ENCODE measurements at regions not wholly inside any gene's neighbourhood (a gene's known extent, or its start where the extent isn't known, plus 50 kb on each side); places are given as distances from the start of the nearest gene placed in this dataset.

- Histone ChIP-seq H3K79me2 (ENCODE audit: insufficient read depth, low read depth) (no peaks in the 10 kb centered on the region), H3K36me3 (ENCODE audit: insufficient read depth) (no peaks in the 10 kb centered on the region), H3K27ac (no peak overlapping the region), H3K9ac (no peak overlapping the region), H3K27me3 (ENCODE audit: insufficient read depth, low read depth) (no peaks in the 10 kb centered on the region), H3K4me3 (IDR thresholded peaks at IDR 0.05; ENCODE audit: insufficient read depth, low read depth, low read length) (no peak overlapping the region), H3K4me2 (no peak overlapping the region), H3K4me1 (ENCODE audit: low read depth, poor library complexity, severe bottlenecking) (no peaks in the 10 kb centered on the region), H2AFZ (ENCODE audit: low read depth) (no peak overlapping the region), H4K20me1 (ENCODE audit: insufficient read depth) (no peaks in the 10 kb centered on the region)
- TF ChIP-seq, protein P1, sequence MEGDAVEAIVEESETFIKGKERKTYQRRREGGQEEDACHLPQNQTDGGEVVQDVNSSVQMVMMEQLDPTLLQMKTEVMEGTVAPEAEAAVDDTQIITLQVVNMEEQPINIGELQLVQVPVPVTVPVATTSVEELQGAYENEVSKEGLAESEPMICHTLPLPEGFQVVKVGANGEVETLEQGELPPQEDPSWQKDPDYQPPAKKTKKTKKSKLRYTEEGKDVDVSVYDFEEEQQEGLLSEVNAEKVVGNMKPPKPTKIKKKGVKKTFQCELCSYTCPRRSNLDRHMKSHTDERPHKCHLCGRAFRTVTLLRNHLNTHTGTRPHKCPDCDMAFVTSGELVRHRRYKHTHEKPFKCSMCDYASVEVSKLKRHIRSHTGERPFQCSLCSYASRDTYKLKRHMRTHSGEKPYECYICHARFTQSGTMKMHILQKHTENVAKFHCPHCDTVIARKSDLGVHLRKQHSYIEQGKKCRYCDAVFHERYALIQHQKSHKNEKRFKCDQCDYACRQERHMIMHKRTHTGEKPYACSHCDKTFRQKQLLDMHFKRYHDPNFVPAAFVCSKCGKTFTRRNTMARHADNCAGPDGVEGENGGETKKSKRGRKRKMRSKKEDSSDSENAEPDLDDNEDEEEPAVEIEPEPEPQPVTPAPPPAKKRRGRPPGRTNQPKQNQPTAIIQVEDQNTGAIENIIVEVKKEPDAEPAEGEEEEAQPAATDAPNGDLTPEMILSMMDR (conservative IDR thresholded peaks at IDR 0.05; ENCODE audit: low read depth, low read length): no peak
Measured at GRCh38 chr5:87936667-87937066, 332.0 kb downstream of the TMEM161B start.

GRCh38 chr5:87924436-87924835, 344.2 kb downstream of the TMEM161B start:
- no peak overlapping the region for H3K4me3 ChIP-seq (IDR thresholded peaks at IDR 0.05; ENCODE audit: insufficient read depth, low read depth, low read length)
- H3K79me2 ChIP-seq (ENCODE audit: insufficient read depth, low read depth): no peaks in the 10 kb centered on the region
- H3K36me3 ChIP-seq (ENCODE audit: insufficient read depth): no peaks in the 10 kb centered on the region
- TF ChIP-seq, protein P1 (conservative IDR thresholded peaks at IDR 0.05; ENCODE audit: low read depth, low read length): no peak
- H2AFZ ChIP-seq (ENCODE audit: low read depth): no peak overlapping the region
- no peak overlapping the region for H3K27ac ChIP-seq
- no peaks in the 10 kb centered on the region for H3K4me1 ChIP-seq (ENCODE audit: low read depth, poor library complexity, severe bottlenecking)
- no peaks in the 10 kb centered on the region for H4K20me1 ChIP-seq (ENCODE audit: insufficient read depth)
- no peak overlapping the region for H3K9ac ChIP-seq
- no peaks in the 10 kb centered on the region for H3K27me3 ChIP-seq (ENCODE audit: insufficient read depth, low read depth)
- H3K4me2 ChIP-seq: no peak overlapping the region

- Histone ChIP-seq H3K27ac (no peak overlapping the region), H4K20me1 (ENCODE audit: insufficient read depth) (no peaks in the 10 kb centered on the region), H3K79me2 (ENCODE audit: insufficient read depth, low read depth) (no peaks in the 10 kb centered on the region), H3K4me1 (ENCODE audit: low read depth, poor library complexity, severe bottlenecking) (no peaks in the 10 kb centered on the region), H2AFZ (ENCODE audit: low read depth) (no peak overlapping the region), H3K4me3 (IDR thresholded peaks at IDR 0.05; ENCODE audit: insufficient read depth, low read depth, low read length) (no peak overlapping the region), H3K27me3 (ENCODE audit: insufficient read depth, low read depth) (no peaks in the 10 kb centered on the region), H3K9ac (no peak overlapping the region), H3K36me3 (ENCODE audit: insufficient read depth) (no peaks in the 10 kb centered on the region), H3K4me2 (no peak overlapping the region)
- TF ChIP-seq, protein P1 (conservative IDR thresholded peaks at IDR 0.05; ENCODE audit: low read depth, low read length): no peak
Measured at GRCh38 chr5:87916320-87916719, 352.3 kb downstream of the TMEM161B start.

- Histone ChIP-seq H3K36me3 (ENCODE audit: insufficient read depth) (no peaks in the 10 kb centered on the region), H3K79me2 (ENCODE audit: insufficient read depth, low read depth) (no peaks in the 10 kb centered on the region), H3K4me2 (no peak overlapping the region), H3K9ac (no peak overlapping the region), H2AFZ (ENCODE audit: low read depth) (no peak overlapping the region), H3K27me3 (ENCODE audit: insufficient read depth, low read depth) (no peaks in the 10 kb centered on the region), H3K4me1 (ENCODE audit: low read depth, poor library complexity, severe bottlenecking) (no peaks in the 10 kb centered on the region), H4K20me1 (ENCODE audit: insufficient read depth) (no peaks in the 10 kb centered on the region), H3K4me3 (IDR thresholded peaks at IDR 0.05; ENCODE audit: insufficient read depth, low read depth, low read length) (no peak overlapping the region), H3K27ac (no peak overlapping the region)
- TF ChIP-seq, protein P1 (conservative IDR thresholded peaks at IDR 0.05; ENCODE audit: low read depth, low read length): no peak
Measured at GRCh38 chr5:87912419-87912818, 356.2 kb downstream of the TMEM161B start.
